Upper lobe of left lung (tissue), 4 donors: ENCODE measurements at regions not wholly inside any gene's neighbourhood (a gene's known extent, or its start where the extent isn't known, plus 50 kb on each side); places are given as distances from the start of the nearest gene placed in this dataset.

ENCODE experiments used
- POLR2A ChIP-seq, 4 donors: fragments of 450-650 bp; IDR thresholded peaks; one replicate each; pipeline ENCODE4 v1.5.1; 2016 to 2017; ENCODE audit warnings: antibody characterized with exemption in 4 of 4, mild to moderate bottlenecking in 2 of 4
- POLR2AphosphoS5 ChIP-seq, 2 donors: sonication (generic); formaldehyde crosslinking; IDR thresholded peaks; one replicate each; pipeline ENCODE4 v1.5.1; 2017; ENCODE audit warnings: antibody characterized with exemption in 2 of 2
- TF ChIP-seq, protein P1 (sequence below), 6 experiments: fragments of 450-650 bp in 4 of 6; fragments of 200-600 bp in 2 of 6; sonication (generic) in 2 of 6; IDR thresholded peaks; one replicate each; pipeline ENCODE4 v1.5.1; 2016 to 2019; ENCODE audit warnings: antibody characterized with exemption in 6 of 6

DNA sequence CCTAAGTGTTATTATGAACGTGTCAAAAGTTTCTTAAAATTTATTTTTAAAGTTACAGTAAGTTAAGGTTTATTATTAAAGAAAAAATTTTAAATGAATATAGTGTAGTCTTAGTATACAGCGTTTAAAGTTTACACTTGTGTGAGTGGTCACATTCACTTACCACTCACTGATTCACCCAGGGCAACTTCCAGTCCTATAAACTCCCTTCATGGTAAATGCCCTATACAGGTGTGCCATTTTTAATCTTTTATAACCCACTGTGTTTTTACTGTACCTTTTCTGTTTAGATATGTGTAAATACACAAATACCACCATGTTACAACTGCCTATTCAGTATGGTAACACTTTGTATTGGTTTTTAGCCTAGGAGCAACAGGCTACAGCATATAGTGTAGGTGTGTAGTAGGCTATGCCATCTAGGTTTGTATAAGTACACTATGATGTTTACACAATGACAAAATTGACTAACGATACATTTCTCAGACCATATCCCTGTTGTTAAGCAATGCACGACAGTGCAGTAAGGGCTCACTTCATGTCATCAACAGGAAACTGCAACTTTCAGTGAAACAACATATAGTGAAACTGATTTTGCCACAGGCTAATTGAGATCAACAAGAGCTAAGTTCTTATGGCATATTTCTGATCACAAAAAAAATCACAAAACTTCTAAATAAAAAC, 112.0 kb upstream of the TMCC3 start:
- TF ChIP-seq, protein P1, sequence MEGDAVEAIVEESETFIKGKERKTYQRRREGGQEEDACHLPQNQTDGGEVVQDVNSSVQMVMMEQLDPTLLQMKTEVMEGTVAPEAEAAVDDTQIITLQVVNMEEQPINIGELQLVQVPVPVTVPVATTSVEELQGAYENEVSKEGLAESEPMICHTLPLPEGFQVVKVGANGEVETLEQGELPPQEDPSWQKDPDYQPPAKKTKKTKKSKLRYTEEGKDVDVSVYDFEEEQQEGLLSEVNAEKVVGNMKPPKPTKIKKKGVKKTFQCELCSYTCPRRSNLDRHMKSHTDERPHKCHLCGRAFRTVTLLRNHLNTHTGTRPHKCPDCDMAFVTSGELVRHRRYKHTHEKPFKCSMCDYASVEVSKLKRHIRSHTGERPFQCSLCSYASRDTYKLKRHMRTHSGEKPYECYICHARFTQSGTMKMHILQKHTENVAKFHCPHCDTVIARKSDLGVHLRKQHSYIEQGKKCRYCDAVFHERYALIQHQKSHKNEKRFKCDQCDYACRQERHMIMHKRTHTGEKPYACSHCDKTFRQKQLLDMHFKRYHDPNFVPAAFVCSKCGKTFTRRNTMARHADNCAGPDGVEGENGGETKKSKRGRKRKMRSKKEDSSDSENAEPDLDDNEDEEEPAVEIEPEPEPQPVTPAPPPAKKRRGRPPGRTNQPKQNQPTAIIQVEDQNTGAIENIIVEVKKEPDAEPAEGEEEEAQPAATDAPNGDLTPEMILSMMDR (IDR thresholded peaks at IDR 0.05), result no peak
- TF ChIP-seq POLR2A (IDR thresholded peaks at IDR 0.05), result no peak
- no peak for TF ChIP-seq POLR2AphosphoS5 (IDR thresholded peaks at IDR 0.05)
